PC-9 (cell line): ENCODE measurements at regions not wholly inside any gene's neighbourhood (a gene's known extent, or its start where the extent isn't known, plus 50 kb on each side); places are given as distances from the start of the nearest gene placed in this dataset.

Experiments
- CTCF ChIP-seq: fragments of 200-600 bp; sonication (generic); conservative IDR thresholded peaks from 2 replicates; pipeline ENCODE4 v1.6.1; 2017; ENCODE audit warnings: mixed run types, antibody characterized with exemption, mild to moderate bottlenecking, moderate library complexity
- EZH2 ChIP-seq: fragments of 200-600 bp; sonication (generic); IDR thresholded peaks from 2 replicates; pipeline ENCODE4 v1.8.0; 2017; ENCODE audit warnings: antibody characterized with exemption, low read depth

- TF ChIP-seq EZH2, result no peak
- TF ChIP-seq CTCF, result no peak
These were observed 101.2 kb upstream of the NUDT6 start for GRCh38 chr4:123023647-123024046.
